Immature natural killer cell (primary cell): ENCODE measurements at regions not wholly inside any gene's neighbourhood (a gene's known extent, or its start where the extent isn't known, plus 50 kb on each side); places are given as distances from the start of the nearest gene placed in this dataset.
"Not testable (repeated sequence)": the region's sequence is repeated elsewhere in the genome, so short reads cannot be mapped to it uniquely, and the experiment has no call there.

Experiments used
- DNase-seq, 3 donors: peaks; one replicate each; pipeline ENCODE4 v3.0.0; 2022; ENCODE audit warnings: mixed read lengths in 1 of 3
- H3K27ac Mint-ChIP-seq, 6 donors: one replicate each; pipeline ENCODE4 v1.8.0; 2020; ENCODE audit warnings: mixed read lengths in 6 of 6, mild to moderate bottlenecking in 5 of 6, inconsistent platforms in 4 of 6, moderate library complexity in 3 of 6
- H3K27me3 Mint-ChIP-seq, 3 donors: one replicate each; pipeline ENCODE4 v1.8.0; 2020 to 2021; ENCODE audit warnings: low read depth in 3 of 3, mild to moderate bottlenecking in 3 of 3, mixed read lengths in 3 of 3, moderate library complexity in 3 of 3, inconsistent platforms in 1 of 3
- H3K36me3 Mint-ChIP-seq, 3 donors: one replicate each; pipeline ENCODE4 v1.8.0; 2020; ENCODE audit warnings: mixed read lengths in 3 of 3, inconsistent platforms in 2 of 3, mild to moderate bottlenecking in 2 of 3
- H3K4me1 Mint-ChIP-seq, 2 donors: one replicate each; pipeline ENCODE4 v1.8.0; 2020; ENCODE audit warnings: inconsistent platforms in 2 of 2, mild to moderate bottlenecking in 2 of 2, mixed read lengths in 2 of 2, moderate library complexity in 1 of 2
- H3K4me3 Mint-ChIP-seq, 5 donors: one replicate each; pipeline ENCODE4 v1.8.0; 2020; ENCODE audit warnings: mild to moderate bottlenecking in 5 of 5, mixed read lengths in 5 of 5, inconsistent platforms in 3 of 5, moderate library complexity in 3 of 5
- H3K9me3 Mint-ChIP-seq, 6 donors: one replicate each; pipeline ENCODE4 v1.8.0; 2020; ENCODE audit warnings: mild to moderate bottlenecking in 6 of 6, mixed read lengths in 6 of 6, inconsistent platforms in 4 of 6, moderate library complexity in 3 of 6

DNA sequence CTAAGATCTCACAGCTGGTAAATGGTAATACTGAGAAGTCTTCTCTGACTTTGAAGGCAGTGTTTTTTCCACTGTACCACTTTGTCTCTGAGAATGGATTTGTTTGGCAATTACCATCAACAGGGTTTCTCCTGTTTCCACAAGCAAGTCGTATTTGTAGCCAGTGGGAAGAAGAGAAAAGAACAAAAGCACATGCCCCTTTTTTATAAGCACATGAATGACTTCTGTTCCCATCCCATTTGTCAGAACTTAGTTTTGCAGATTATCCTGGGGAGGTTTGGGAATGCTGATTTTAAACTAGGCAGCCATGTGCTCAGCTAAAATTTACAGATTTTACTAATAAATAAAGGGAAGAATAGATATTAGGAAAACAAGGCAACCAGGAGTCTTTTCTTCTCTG lies 92.9 kb upstream of the ZSWIM2 start:
- no peaks in the 10 kb centered on the region for H3K27me3 Mint-ChIP-seq
- H3K4me1 Mint-ChIP-seq = no peaks in the 10 kb centered on the region
- H3K4me3 Mint-ChIP-seq = no peak overlapping the region
- DNase-seq = no peak
- H3K36me3 Mint-ChIP-seq = no peaks in the 10 kb centered on the region
- H3K27ac Mint-ChIP-seq = no peak overlapping the region
- H3K9me3 Mint-ChIP-seq = peaks cover 0 to 2% (median 0%) of the 10 kb centered on the region in 6 donors

DNA sequence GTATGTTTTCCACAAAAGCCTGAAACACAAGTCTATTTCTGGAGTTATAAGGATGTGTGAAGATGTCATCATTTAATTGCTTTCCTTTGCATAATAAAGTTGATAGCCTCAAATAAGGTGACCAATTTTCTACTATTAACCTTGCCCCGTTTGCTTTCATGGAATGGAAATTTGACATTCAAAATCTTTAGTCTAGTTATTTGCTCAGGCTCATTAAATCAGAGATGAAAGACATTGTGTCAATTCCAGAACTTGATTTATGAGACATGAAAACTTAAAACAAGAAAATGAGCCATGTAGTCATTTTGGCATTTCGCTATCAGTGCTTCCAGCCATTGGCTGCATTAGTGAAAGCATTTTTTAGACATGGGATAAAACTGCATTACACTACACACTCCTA lies 91.5 kb upstream of the ZSWIM2 start:
- no peak overlapping the region for H3K4me3 Mint-ChIP-seq
- H3K36me3 Mint-ChIP-seq = no peaks in the 10 kb centered on the region
- no peak overlapping the region for H3K27ac Mint-ChIP-seq
- no peaks in the 10 kb centered on the region for H3K27me3 Mint-ChIP-seq
- no peak for DNase-seq
- H3K4me1 Mint-ChIP-seq = no peaks in the 10 kb centered on the region
- H3K9me3 Mint-ChIP-seq = peaks cover 0 to 2% (median 0%) of the 10 kb centered on the region in 6 donors

DNA sequence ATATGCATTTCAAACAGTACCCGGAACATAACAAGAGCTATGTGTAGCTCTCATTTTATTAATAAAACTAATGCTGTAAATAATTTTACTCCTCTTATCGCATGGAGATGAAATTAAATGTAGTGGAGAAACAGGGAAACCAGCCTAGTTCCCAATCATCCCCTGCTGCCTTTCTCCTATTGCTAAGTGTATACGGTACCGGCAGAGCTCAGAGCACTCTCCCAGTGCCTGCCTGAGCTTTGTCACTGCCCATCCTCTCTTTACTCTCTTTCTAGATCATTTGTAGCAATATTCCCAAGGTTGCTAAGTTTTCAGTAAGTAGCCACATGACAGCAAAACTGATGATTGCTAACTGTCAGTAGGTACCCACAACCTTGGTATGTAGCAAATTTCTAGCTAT lies 85.5 kb upstream of the ZSWIM2 start:
- no peak overlapping the region for H3K27ac Mint-ChIP-seq
- no peaks in the 10 kb centered on the region for H3K4me1 Mint-ChIP-seq
- peaks cover 0 to 12% (median 3%) of the 10 kb centered on the region in 6 donors for H3K9me3 Mint-ChIP-seq
- H3K4me3 Mint-ChIP-seq = no peak overlapping the region
- DNase-seq = no peak
- no peaks in the 10 kb centered on the region for H3K27me3 Mint-ChIP-seq
- H3K36me3 Mint-ChIP-seq = no peaks in the 10 kb centered on the region

DNA sequence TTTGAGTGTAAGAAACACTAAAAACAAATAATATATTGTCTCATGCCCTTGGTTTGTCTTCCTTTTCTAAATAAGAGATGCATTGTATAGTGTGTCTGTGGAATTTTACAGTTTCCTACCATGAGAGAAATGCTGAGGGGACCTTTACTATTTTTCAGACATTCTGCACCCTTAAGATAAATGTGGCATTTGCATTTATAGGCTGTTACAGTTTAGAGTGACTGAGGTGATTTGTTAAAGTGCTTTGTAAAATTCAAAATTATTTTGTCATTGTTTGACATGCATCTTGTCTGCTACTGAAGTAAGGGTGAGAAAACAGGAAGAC lies 78.9 kb upstream of the ZSWIM2 start:
- Mint-ChIP-seq H3K27ac (no peak overlapping the region), H3K27me3 (no peaks in the 10 kb centered on the region)

DNA sequence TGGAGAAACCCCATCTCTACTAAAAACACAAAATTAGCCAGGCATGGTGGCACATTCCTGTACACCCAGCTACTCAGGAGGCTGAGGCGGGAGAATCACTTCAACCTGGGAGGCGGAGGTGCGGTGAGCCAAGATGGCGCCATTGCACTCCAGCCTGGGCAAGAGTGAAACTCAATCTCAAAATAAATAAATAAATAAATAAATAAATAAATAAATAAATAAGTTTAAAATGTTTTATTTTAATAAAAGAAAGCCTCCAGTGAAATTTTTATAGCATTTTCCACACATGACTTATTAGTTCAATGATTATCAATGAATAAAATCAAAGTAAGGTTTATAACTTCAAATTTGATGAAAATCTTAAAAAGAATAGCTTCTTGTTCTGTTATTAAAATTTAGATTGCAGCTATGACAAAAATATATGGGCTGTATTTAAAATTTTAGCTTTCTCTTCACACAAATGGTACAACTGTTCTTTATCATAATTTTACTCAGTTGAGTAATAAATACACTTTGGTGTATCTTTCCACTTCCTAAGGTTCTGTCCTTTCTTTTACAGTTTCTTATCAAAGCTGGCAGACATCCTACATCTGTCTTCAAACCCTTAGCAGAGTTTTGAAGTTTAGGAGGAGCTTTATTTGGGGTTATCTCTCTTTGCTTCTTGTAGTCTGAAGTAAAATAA lies 78.4 kb upstream of the ZSWIM2 start:
- no peak overlapping the region for H3K4me3 Mint-ChIP-seq
- peaks cover 0 to 8% (median 2%) of the 10 kb centered on the region in 6 donors for H3K9me3 Mint-ChIP-seq
- H3K36me3 Mint-ChIP-seq = no peaks in the 10 kb centered on the region
- no peaks in the 10 kb centered on the region for H3K27me3 Mint-ChIP-seq
- DNase-seq = no peak
- no peak overlapping the region for H3K27ac Mint-ChIP-seq
- no peaks in the 10 kb centered on the region for H3K4me1 Mint-ChIP-seq

More for the DNA sequence above, 78.9 kb upstream of the ZSWIM2 start:
- Mint-ChIP-seq H3K9me3 (peaks cover 0 to 11% (median 2%) of the 10 kb centered on the region in 6 donors), H3K4me3 (no peak overlapping the region), H3K4me1 (no peaks in the 10 kb centered on the region), H3K36me3 (no peaks in the 10 kb centered on the region)
- no peak for DNase-seq

DNA sequence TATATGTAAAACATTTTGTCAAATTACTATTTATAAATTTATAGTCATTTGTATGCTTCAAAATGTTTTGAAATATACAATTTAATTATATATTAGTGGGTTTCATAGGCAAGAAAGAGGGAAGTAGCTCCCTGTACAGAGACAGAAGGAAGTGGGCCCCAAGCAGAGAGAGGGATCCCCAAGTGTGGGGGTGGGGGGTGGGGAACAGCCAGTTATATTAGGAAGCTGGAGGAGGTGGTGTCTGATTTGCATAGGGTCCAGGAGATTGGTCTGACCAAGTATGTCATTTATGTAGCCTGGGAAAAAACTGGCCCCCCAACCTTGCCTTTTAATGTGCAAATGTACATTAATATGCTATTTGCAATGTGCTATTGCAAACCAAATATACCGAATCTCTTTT lies 76.5 kb upstream of the ZSWIM2 start:
- no peak overlapping the region for H3K27ac Mint-ChIP-seq
- no peaks in the 10 kb centered on the region for H3K27me3 Mint-ChIP-seq
- no peaks in the 10 kb centered on the region for H3K4me1 Mint-ChIP-seq
- no peak for DNase-seq
- peaks cover 0 to 8% (median 0%) of the 10 kb centered on the region in 6 donors for H3K9me3 Mint-ChIP-seq
- H3K4me3 Mint-ChIP-seq = no peak overlapping the region
- H3K36me3 Mint-ChIP-seq = no peaks in the 10 kb centered on the region

DNA sequence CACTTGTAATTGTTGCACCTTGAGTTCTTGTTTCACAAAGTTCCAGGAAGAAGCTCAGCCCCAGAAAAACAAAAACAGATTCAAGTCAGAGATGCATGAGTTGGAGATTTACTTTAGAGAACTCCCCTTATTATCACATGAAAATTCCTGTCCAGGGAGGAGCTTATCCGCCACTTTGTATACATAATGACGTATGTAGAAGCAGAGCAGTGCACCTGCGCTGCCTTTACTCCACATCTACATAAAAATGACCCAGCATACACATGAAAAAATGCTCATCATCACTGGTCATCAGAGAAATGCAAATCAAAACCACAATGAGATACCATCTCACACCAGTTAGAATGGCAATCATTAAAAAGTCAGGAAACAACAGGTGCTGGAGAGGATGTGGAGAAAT lies 73.3 kb upstream of the ZSWIM2 start:
- H3K27me3 Mint-ChIP-seq, H3K27ac Mint-ChIP-seq, H3K4me3 Mint-ChIP-seq, H3K36me3 Mint-ChIP-seq, H3K9me3 Mint-ChIP-seq, H3K4me1 Mint-ChIP-seq, DNase-seq: not testable (repeated sequence)

DNA sequence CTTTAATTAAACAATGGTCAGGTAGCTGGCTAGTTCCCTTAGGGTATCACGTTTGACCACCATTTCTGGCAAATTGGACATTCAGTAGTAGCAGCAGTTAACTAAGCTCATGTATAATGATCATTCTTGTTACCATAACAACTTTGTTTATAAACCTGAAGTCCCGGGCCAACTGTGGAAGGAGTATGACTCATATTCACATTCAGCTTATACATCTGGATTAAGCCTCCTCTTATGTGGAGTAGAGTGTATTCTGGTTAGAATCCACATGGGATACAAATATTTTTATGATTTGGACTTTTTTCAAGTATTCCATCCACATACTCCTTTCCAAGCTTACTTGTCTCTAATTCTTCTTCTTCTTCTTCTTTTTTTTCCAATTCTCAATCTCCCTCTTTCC lies 70.3 kb upstream of the ZSWIM2 start:
- H3K36me3 Mint-ChIP-seq = no peaks in the 10 kb centered on the region
- peaks cover 0 to 4% (median 2%) of the 10 kb centered on the region in 6 donors for H3K9me3 Mint-ChIP-seq
- DNase-seq = no peak
- peaks cover 0 to 1% (median 0%) of the 10 kb centered on the region in 3 donors for H3K27me3 Mint-ChIP-seq
- no peak overlapping the region for H3K27ac Mint-ChIP-seq
- H3K4me1 Mint-ChIP-seq = no peaks in the 10 kb centered on the region
- H3K4me3 Mint-ChIP-seq = no peak overlapping the region

DNA sequence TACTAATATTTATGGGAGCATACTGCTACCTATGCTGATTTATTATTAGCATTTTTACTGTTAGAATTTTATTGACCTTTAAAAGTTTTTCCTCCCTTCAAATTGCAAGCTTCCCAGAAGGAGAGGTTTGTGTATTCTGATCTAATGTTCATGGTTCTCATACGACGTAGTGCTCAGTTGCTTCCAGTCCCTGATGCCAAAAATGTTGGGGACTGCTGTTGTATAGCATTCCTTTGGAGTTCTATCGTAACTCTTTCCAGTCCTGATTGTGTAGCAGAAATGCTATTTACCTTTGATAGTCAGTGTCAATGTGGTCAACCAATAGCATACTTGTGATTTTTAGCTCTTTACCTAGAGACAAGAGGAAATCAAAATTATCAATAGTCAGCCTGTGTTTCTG lies 69.5 kb upstream of the ZSWIM2 start:
- Mint-ChIP-seq H3K27ac (no peak overlapping the region), H3K4me1 (no peaks in the 10 kb centered on the region), H3K36me3 (no peaks in the 10 kb centered on the region), H3K9me3 (peaks cover 0 to 5% (median 3%) of the 10 kb centered on the region in 6 donors), H3K4me3 (no peak overlapping the region), H3K27me3 (peaks cover 0 to 3% (median 0%) of the 10 kb centered on the region in 3 donors)
- DNase-seq = no peak

DNA sequence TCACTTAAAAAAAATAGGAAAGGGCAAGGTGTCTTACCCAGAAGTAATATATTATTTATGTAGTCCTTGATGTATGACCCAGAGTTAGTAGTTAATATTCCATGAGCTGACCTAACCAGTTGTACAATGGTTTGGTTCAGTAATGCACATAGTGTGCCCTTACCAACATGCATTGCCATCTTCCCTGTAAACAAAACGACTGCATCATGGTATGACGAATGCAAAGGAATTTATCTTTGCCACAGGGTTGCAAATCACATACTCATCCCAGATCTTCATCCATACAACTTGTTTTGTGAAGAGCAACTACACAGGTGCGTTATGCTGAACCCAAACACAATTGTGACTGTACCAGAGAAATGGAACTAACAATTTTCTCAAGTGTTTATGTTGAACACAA lies 68.9 kb upstream of the ZSWIM2 start:
- H3K27me3 Mint-ChIP-seq = peaks cover 0 to 3% (median 0%) of the 10 kb centered on the region in 3 donors
- H3K27ac Mint-ChIP-seq = no peak overlapping the region
- H3K4me1 Mint-ChIP-seq = no peaks in the 10 kb centered on the region
- peaks cover 0 to 5% (median 3%) of the 10 kb centered on the region in 6 donors for H3K9me3 Mint-ChIP-seq
- H3K4me3 Mint-ChIP-seq = no peak overlapping the region
- no peaks in the 10 kb centered on the region for H3K36me3 Mint-ChIP-seq
- no peak for DNase-seq

DNA sequence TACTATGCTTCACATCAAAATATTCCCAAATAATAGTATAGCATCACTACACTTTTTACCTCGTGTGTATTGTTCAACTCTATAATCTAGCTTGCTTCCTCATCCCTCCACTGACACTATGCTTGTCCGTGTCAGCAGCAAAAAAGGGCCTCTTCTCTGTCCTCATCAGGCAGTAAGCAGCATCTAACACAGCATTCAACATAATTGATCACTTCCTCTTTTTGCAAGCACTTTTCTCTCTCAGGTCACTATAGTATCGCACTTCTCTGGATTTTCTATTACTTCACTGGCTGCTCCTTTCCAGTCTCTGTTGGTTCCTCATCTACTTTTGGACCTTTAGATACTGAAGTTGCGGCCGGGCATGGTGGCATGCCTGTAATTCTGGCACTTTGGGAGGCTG lies 64.9 kb upstream of the ZSWIM2 start:
- Mint-ChIP-seq H3K4me3 (no peak overlapping the region), H3K9me3 (peaks cover 0 to 7% (median 2%) of the 10 kb centered on the region in 6 donors), H3K36me3 (no peaks in the 10 kb centered on the region), H3K4me1 (no peaks in the 10 kb centered on the region), H3K27me3 (peaks cover 0 to 3% (median 0%) of the 10 kb centered on the region in 3 donors), H3K27ac (no peak overlapping the region)
- no peak for DNase-seq

DNA sequence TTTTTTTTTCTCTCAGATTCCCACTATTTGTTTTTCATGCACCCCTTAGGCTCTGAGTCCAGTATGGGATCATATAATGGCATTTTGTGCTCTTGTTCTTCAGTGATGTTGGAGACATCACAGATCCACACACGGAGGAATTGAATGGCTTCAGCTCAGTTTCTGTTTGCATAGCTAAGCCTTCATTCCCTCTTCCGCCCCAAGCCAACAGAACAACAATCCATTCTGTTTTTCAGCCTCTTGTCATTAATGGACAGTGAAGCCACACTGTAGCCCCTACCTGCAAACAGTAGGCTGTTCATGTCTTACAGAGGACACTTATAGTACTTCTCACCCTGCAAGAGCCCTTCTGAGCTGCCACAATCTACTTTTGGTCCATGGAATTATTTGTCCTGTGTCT lies 64.0 kb upstream of the ZSWIM2 start:
- Mint-ChIP-seq H3K36me3 (no peaks in the 10 kb centered on the region), H3K27ac (no peak overlapping the region), H3K4me3 (no peak overlapping the region), H3K9me3 (peaks cover 0 to 10% (median 2%) of the 10 kb centered on the region in 6 donors), H3K4me1 (no peaks in the 10 kb centered on the region), H3K27me3 (peaks cover 0 to 3% (median 0%) of the 10 kb centered on the region in 3 donors)
- no peak for DNase-seq

DNA sequence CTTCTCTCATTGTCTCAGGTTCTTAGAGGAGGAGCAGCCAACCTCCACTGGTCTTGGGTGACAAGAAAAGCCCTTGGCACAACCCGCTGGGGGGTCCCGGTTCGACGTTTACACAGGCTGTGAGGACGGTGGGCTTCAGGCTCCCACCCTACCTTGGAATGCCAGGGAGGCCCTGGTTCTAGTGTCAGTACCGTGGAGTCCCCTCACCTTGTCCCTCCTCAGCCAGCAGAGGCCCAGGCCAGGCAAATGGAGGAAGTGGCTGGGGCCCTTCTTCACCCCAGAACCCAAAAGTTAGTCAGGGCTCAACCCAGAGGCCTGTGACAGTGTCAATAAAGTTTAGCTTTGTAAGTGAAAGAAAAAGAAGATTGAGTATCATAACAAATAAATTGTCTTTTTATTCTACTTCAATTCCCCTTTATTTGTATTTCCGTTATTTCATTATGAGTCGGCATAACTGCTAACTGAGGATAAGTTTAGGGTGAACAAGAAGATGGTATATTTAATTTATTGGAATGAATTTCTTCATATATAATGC lies 62.6 kb upstream of the ZSWIM2 start:
- H3K4me3 Mint-ChIP-seq = no peak overlapping the region
- no peaks in the 10 kb centered on the region for H3K4me1 Mint-ChIP-seq
- no peak for DNase-seq
- H3K27me3 Mint-ChIP-seq = peaks cover 0 to 1% (median 0%) of the 10 kb centered on the region in 3 donors
- H3K27ac Mint-ChIP-seq = no peak overlapping the region
- peaks cover 0 to 13% (median 3%) of the 10 kb centered on the region in 6 donors for H3K9me3 Mint-ChIP-seq
- no peaks in the 10 kb centered on the region for H3K36me3 Mint-ChIP-seq

DNA sequence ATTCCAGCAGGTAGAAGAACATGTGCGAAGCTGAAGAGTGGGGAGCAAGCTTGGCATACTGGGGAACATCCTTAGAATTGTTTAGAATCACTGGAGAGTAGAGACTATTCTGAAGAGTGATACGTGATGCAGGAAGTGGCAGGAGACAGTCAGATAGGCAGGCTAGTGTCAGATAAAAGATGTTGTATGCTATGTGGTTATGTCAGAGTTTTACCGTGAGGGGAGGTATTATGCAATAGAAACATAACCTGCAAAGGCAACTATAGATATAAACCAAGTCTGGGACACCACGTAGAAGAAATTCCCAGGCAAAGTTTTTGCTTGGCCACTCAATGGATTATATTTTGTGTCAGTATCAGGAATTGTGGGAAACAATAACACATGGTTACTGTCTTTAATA lies 62.0 kb upstream of the ZSWIM2 start:
- H3K9me3 Mint-ChIP-seq = peaks cover 0 to 13% (median 3%) of the 10 kb centered on the region in 6 donors
- no peaks in the 10 kb centered on the region for H3K4me1 Mint-ChIP-seq
- H3K36me3 Mint-ChIP-seq = no peaks in the 10 kb centered on the region
- no peak overlapping the region for H3K4me3 Mint-ChIP-seq
- H3K27ac Mint-ChIP-seq = no peak overlapping the region
- peaks cover 0 to 1% (median 0%) of the 10 kb centered on the region in 3 donors for H3K27me3 Mint-ChIP-seq
- DNase-seq = no peak

DNA sequence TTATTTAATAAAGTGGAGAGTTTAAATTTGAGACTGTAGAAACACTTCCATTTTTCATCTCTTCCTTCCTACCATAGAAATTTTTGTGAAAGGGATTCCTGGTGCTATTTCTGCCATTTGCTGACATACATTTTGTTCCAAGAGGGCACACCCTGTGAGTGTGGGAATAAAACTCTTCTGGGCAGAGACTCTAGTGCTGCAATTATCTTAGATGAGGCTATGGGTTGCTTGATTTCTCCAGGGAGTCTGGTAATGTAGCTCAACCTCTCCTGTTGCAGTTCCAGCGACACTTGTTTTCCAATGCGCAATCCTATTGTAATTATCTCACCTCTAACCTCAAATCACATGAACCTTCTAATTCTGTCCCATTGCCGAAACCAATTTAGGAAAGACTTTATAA lies 60.1 kb upstream of the ZSWIM2 start:
- Mint-ChIP-seq H3K27me3 (peaks cover 0 to 1% (median 0%) of the 10 kb centered on the region in 3 donors), H3K9me3 (peaks cover 0 to 13% (median 3%) of the 10 kb centered on the region in 6 donors), H3K27ac (no peak overlapping the region), H3K4me3 (no peak overlapping the region), H3K36me3 (no peaks in the 10 kb centered on the region), H3K4me1 (no peaks in the 10 kb centered on the region)
- DNase-seq = no peak
